Fibroblast of lung (primary cell): ENCODE measurements at regions not wholly inside any gene's neighbourhood (a gene's known extent, or its start where the extent isn't known, plus 50 kb on each side); places are given as distances from the start of the nearest gene placed in this dataset.

Source experiments
- DNase-seq, 2 donors: peaks; one replicate each; pipeline versions ENCODE4 v3.0.0 to v3.0.0-alpha.2; 2010; ENCODE audit warnings: low read depth in 2 of 2
- H2AFZ ChIP-seq: 2 replicates; pipeline ENCODE4 v1.5.1; 2012; ENCODE audit warnings: low read length, control low read depth, inconsistent platforms
- H3K27ac ChIP-seq: 2 replicates; pipeline ENCODE4 v1.5.1; 2011; ENCODE audit warnings: low read length, control low read depth; ENCODE audit not compliant: insufficient read depth
- H3K27me3 ChIP-seq: 2 replicates; pipeline ENCODE4 v1.5.1; 2011; ENCODE audit warnings: mild to moderate bottlenecking, low read length; ENCODE audit not compliant: control insufficient read depth, insufficient read depth
- H3K36me3 ChIP-seq: 2 replicates; pipeline ENCODE4 v1.5.1; 2011; ENCODE audit warnings: low read length; ENCODE audit not compliant: control insufficient read depth, insufficient read depth
- H3K4me1 ChIP-seq: 2 replicates; pipeline ENCODE4 v1.5.1; 2011; ENCODE audit warnings: low read length; ENCODE audit not compliant: control insufficient read depth, insufficient read depth; ENCODE audit errors: extremely low read depth
- H3K4me2 ChIP-seq: 2 replicates; pipeline ENCODE4 v1.5.1; 2011; ENCODE audit warnings: low read length, control low read depth; ENCODE audit not compliant: insufficient read depth; ENCODE audit errors: extremely low read depth
- H3K4me3 ChIP-seq, 4 experiments: fragments of 200-600 bp in 1 of 4; sonication (generic) in 1 of 4; replicated peaks in 1 of 4; 2 replicates each; pipeline ENCODE4 v1.5.1; 2011 to 2016; ENCODE audit warnings: low read length in 4 of 4, low read depth in 3 of 4, mild to moderate bottlenecking in 3 of 4, control low read depth in 2 of 4, inconsistent platforms in 1 of 4, mixed read lengths in 1 of 4; ENCODE audit not compliant: insufficient read depth in 1 of 4; ENCODE audit errors: control extremely low read depth in 1 of 4
- H3K79me2 ChIP-seq: 2 replicates; pipeline ENCODE4 v1.5.1; 2012; ENCODE audit warnings: mild to moderate bottlenecking, low read length, inconsistent platforms; ENCODE audit not compliant: control insufficient read depth, insufficient read depth
- H3K9ac ChIP-seq: 2 replicates; pipeline ENCODE4 v1.5.1; 2011; ENCODE audit warnings: mild to moderate bottlenecking, low read length, control low read depth; ENCODE audit not compliant: insufficient read depth
- H3K9me3 ChIP-seq: 2 replicates; pipeline ENCODE4 v1.5.1; 2012; ENCODE audit warnings: low read depth, low read length; ENCODE audit not compliant: control insufficient read depth, insufficient read depth
- H4K20me1 ChIP-seq: 2 replicates; pipeline ENCODE4 v1.5.1; 2011; ENCODE audit warnings: low read length; ENCODE audit not compliant: control insufficient read depth, insufficient read depth; ENCODE audit errors: extremely low read depth
- EZH2 ChIP-seq: IDR thresholded peaks from 2 replicates; pipeline ENCODE4 v1.5.1; 2012; ENCODE audit warnings: low read length, control low read depth, mild to moderate bottlenecking; ENCODE audit errors: missing control alignments
- TF ChIP-seq, protein P1 (sequence below), 2 donors: IDR thresholded peaks in 1 of 2; conservative IDR thresholded peaks in 1 of 2; 1 replicate in 1 of 2; 2 replicates in 1 of 2; pipeline ENCODE4 v1.5.1; 2011 to 2012; ENCODE audit warnings: low read length in 2 of 2, control low read depth in 1 of 2, inconsistent platforms in 1 of 2, low read depth in 1 of 2, mild to moderate bottlenecking in 1 of 2

GRCh38 chr11:38971141-38971540 is 2373.1 kb upstream of the RAG2 start:
- no peaks in the 10 kb centered on the region for H4K20me1 ChIP-seq

DNA sequence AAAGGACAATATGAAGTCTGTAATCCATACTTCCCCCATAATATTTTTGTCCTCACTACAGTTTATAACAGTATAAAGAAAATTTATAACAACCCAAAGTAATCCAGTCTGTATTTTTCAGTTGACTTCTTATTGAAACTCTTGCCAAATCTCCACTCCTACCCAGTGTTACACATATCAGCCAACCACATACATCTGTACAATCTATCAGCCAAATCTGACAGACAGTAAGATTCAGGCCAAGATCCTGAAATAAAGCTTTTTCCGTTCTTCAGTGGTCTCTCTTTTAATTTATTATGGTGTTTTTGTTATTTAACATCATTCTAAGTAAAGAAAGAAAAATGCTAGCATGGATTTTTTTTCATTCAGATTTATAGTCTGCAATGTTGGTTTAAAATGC is 2370.9 kb upstream of the RAG2 start:
- H3K4me2 ChIP-seq, result no peak overlapping the region
- H3K9me3 ChIP-seq, result no peaks in the 10 kb centered on the region
- H3K27me3 ChIP-seq, result no peaks in the 10 kb centered on the region
- H3K4me1 ChIP-seq, result no peaks in the 10 kb centered on the region
- H2AFZ ChIP-seq, result no peak overlapping the region
- no peak for TF ChIP-seq EZH2
- TF ChIP-seq, protein P1, sequence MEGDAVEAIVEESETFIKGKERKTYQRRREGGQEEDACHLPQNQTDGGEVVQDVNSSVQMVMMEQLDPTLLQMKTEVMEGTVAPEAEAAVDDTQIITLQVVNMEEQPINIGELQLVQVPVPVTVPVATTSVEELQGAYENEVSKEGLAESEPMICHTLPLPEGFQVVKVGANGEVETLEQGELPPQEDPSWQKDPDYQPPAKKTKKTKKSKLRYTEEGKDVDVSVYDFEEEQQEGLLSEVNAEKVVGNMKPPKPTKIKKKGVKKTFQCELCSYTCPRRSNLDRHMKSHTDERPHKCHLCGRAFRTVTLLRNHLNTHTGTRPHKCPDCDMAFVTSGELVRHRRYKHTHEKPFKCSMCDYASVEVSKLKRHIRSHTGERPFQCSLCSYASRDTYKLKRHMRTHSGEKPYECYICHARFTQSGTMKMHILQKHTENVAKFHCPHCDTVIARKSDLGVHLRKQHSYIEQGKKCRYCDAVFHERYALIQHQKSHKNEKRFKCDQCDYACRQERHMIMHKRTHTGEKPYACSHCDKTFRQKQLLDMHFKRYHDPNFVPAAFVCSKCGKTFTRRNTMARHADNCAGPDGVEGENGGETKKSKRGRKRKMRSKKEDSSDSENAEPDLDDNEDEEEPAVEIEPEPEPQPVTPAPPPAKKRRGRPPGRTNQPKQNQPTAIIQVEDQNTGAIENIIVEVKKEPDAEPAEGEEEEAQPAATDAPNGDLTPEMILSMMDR (conservative IDR thresholded peaks at IDR 0.05 in 1 of 2, IDR thresholded peaks at IDR 0.05 in 1 of 2; ENCODE audit: low read depth in 1 of 2, low read length in 2 of 2), result no peak
- no peak overlapping the region for H3K9ac ChIP-seq
- H3K4me3 ChIP-seq, result no peak overlapping the region
- no peaks in the 10 kb centered on the region for H3K36me3 ChIP-seq
- H3K27ac ChIP-seq, result no peak overlapping the region
- no peaks in the 10 kb centered on the region for H4K20me1 ChIP-seq
- DNase-seq, result no peak
- H3K79me2 ChIP-seq, result no peaks in the 10 kb centered on the region

More at GRCh38 chr11:38971141-38971540, 2373.1 kb upstream of the RAG2 start:
- no peak for TF ChIP-seq EZH2
- TF ChIP-seq, protein P1 (conservative IDR thresholded peaks at IDR 0.05 in 1 of 2, IDR thresholded peaks at IDR 0.05 in 1 of 2; ENCODE audit: low read depth in 1 of 2, low read length in 2 of 2), result no peak
- Histone ChIP-seq H3K27ac (no peak overlapping the region), H3K27me3 (no peaks in the 10 kb centered on the region), H3K9me3 (no peaks in the 10 kb centered on the region), H3K4me1 (no peaks in the 10 kb centered on the region), H3K4me3 (no peak overlapping the region), H3K36me3 (no peaks in the 10 kb centered on the region), H2AFZ (no peak overlapping the region), H3K9ac (no peak overlapping the region), H3K79me2 (no peaks in the 10 kb centered on the region), H3K4me2 (no peak overlapping the region)
- DNase-seq, result peak in 1 of 2 donors; percentile 25

GRCh38 chr11:38952698-38953097 is 2354.7 kb upstream of the RAG2 start:
- no peaks in the 10 kb centered on the region for H3K79me2 ChIP-seq
- H3K4me3 ChIP-seq, result no peak overlapping the region
- H3K27me3 ChIP-seq, result no peaks in the 10 kb centered on the region
- H3K9ac ChIP-seq, result no peak overlapping the region
- H2AFZ ChIP-seq, result no peak overlapping the region
- TF ChIP-seq, protein P1 (conservative IDR thresholded peaks at IDR 0.05 in 1 of 2, IDR thresholded peaks at IDR 0.05 in 1 of 2; ENCODE audit: low read depth in 1 of 2, low read length in 2 of 2), result no peak
- no peak for TF ChIP-seq EZH2
- no peak overlapping the region for H3K4me2 ChIP-seq
- H3K4me1 ChIP-seq, result no peaks in the 10 kb centered on the region
- no peaks in the 10 kb centered on the region for H3K9me3 ChIP-seq
- no peak overlapping the region for H3K27ac ChIP-seq
- no peaks in the 10 kb centered on the region for H4K20me1 ChIP-seq
- H3K36me3 ChIP-seq, result no peaks in the 10 kb centered on the region
- DNase-seq, result no peak
